H1 (cell line): ENCODE measurements at regions not wholly inside any gene's neighbourhood (a gene's known extent, or its start where the extent isn't known, plus 50 kb on each side); places are given as distances from the start of the nearest gene placed in this dataset.

Experiments
- ASH2L ChIP-seq: fragments of 200-600, 300-600 bp; sonication (generic); IDR thresholded peaks from one replicate; pipeline ENCODE4 v1.7.1; 2017; ENCODE audit warnings: low read length

- no peak for TF ChIP-seq ASH2L
These were observed 97.2 kb upstream of the NREP start (continued) for GRCh38 chr5:111854186-111854585.
